AG09319 (cell line): ENCODE measurements at regions not wholly inside any gene's neighbourhood (a gene's known extent, or its start where the extent isn't known, plus 50 kb on each side); places are given as distances from the start of the nearest gene placed in this dataset.

Experiments used
- DNase-seq: peaks from one replicate; pipeline ENCODE4 v3.0.0-alpha.2; 2010; ENCODE audit warnings: low read depth; ENCODE audit errors: extremely low read depth
- TF ChIP-seq, protein P1 (sequence below): IDR thresholded peaks from 2 replicates; pipeline ENCODE4 v1.5.1; 2011; ENCODE audit warnings: low read depth, mild to moderate bottlenecking, inconsistent platforms, low read length, moderate library complexity

- DNase-seq: no peak
- TF ChIP-seq, protein P1, sequence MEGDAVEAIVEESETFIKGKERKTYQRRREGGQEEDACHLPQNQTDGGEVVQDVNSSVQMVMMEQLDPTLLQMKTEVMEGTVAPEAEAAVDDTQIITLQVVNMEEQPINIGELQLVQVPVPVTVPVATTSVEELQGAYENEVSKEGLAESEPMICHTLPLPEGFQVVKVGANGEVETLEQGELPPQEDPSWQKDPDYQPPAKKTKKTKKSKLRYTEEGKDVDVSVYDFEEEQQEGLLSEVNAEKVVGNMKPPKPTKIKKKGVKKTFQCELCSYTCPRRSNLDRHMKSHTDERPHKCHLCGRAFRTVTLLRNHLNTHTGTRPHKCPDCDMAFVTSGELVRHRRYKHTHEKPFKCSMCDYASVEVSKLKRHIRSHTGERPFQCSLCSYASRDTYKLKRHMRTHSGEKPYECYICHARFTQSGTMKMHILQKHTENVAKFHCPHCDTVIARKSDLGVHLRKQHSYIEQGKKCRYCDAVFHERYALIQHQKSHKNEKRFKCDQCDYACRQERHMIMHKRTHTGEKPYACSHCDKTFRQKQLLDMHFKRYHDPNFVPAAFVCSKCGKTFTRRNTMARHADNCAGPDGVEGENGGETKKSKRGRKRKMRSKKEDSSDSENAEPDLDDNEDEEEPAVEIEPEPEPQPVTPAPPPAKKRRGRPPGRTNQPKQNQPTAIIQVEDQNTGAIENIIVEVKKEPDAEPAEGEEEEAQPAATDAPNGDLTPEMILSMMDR: no peak
Measured at GRCh38 chr14:61125867-61126572, 145.0 kb downstream of the SLC38A6 start.

GRCh38 chr14:61125041-61125866, 144.2 kb downstream of the SLC38A6 start:
- TF ChIP-seq, protein P1: no peak

GRCh38 chr14:61122862-61123261, 141.8 kb downstream of the SLC38A6 start:
- DNase-seq: no peak
- TF ChIP-seq, protein P1: no peak

More at GRCh38 chr14:61125041-61125866, 144.2 kb downstream of the SLC38A6 start:
- DNase-seq: no peak

GRCh38 chr14:61121355-61121787, 140.3 kb downstream of the SLC38A6 start:
- TF ChIP-seq, protein P1: no peak
- no peak for DNase-seq

DNA sequence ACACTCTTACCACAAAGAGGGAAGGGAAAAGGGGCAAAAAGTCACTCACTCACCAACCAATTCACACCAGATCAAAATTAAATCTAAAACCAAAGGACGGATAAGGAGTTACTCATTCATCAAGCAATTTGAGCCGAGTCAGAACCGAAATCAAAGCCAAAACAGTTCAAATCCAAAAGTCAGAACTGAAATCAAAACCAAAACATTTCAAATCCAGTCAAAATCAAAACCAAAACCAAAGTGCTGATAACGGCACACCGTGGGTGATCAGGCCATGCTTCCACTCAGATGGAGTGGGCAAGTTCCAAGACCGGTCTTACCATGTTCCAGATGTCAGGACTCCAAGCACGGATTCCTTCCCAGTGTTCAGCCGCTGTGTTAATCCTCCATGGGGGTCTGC, 139.5 kb downstream of the SLC38A6 start:
- TF ChIP-seq, protein P1: no peak
- DNase-seq: no peak

DNA sequence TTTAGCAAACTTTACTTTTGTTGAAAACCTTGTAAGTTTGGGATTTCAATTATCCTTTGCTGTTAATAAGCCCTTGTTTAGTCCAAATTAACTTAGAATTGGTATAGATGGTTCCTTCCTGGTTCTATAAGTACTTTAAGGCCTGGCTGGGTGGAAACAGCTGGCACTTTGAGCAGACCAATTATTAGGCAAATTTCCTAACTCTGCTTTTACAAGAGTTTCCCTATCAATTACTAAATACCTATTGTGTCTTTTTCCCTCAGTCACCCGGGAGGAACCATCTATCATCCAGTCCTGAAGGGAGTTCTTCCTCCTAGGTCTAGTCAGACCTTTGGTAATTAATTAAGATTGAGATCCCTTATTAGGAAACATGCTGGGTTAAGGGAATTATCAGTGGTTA, 138.0 kb downstream of the SLC38A6 start:
- no peak for DNase-seq
- TF ChIP-seq, protein P1: no peak

GRCh38 chr14:61116369-61116768, 135.3 kb downstream of the SLC38A6 start:
- TF ChIP-seq, protein P1: no peak
- DNase-seq: no peak
